A549 (cell line): ENCODE measurements at regions not wholly inside any gene's neighbourhood (a gene's known extent, or its start where the extent isn't known, plus 50 kb on each side); places are given as distances from the start of the nearest gene placed in this dataset.

ENCODE experiments used
- HMGXB4 ChIP-seq: fragments of 250-450 bp; sonication (Bioruptor Pico); IDR thresholded peaks from 2 replicates; pipeline ENCODE4 v1.5.0; 2021; ENCODE audit warnings: mild to moderate bottlenecking, moderate library complexity, borderline replicate concordance
- NPAS2 ChIP-seq: fragments of 250-450 bp; sonication (Bioruptor Pico); IDR thresholded peaks from 2 replicates; pipeline ENCODE4 v1.8.0; 2022; ENCODE audit warnings: mild to moderate bottlenecking, moderate library complexity, borderline replicate concordance

- TF ChIP-seq HMGXB4 (no peak), NPAS2 (no peak)
Measured at GRCh38 chr16:72597938-72598337, 426.0 kb upstream of the PMFBP1 start.
